ENCODE measurements at regions not wholly inside any gene's neighbourhood (a gene's known extent, or its start where the extent isn't known, plus 50 kb on each side); places are given as distances from the start of the nearest gene placed in this dataset.
"Not testable (repeated sequence)": the region's sequence is repeated elsewhere in the genome, so short reads cannot be mapped to it uniquely, and the experiment has no call there.

DNA sequence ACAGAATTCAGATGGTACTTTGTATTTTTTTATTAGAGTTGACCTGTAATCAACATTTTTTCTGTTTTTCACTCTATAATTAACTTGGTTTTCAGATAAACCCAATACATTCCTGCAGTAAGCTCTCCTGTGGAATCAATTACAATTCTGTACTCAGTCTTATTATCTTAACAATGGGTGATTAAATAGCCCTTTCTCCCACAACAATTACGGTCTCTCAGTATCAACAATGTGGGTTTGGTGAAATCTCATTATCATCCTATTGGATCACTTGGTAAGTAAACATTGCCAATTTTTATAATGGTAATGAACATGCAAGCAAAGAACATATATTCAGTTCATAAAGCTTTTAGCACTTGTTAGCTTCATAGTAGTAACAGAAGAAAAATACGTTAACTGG is 438.9 kb upstream of the EPHA7 start:
- WGBS, 2 donors, result 90 to 91% methylated on average over 2 of the region's 2 CpGs
- Histone ChIP-seq H3K4me1 (no peaks in the 10 kb centered on the region), H3K27me3 (no peaks in the 10 kb centered on the region), H3K36me3 (no peaks in the 10 kb centered on the region), H3K4me3 (no peak overlapping the region), H3K9me3 (peaks cover 0 to 8% (median 2%) of the 10 kb centered on the region in 4 donors), H3K27ac (no peak overlapping the region)
- DNase-seq (ENCODE audit: low spot score in 2 of 2), result no peak
- TF ChIP-seq EP300 (IDR thresholded peaks at IDR 0.05) (no peak), POLR2A (IDR thresholded peaks at IDR 0.05) (no peak)
- TF ChIP-seq, protein P1, sequence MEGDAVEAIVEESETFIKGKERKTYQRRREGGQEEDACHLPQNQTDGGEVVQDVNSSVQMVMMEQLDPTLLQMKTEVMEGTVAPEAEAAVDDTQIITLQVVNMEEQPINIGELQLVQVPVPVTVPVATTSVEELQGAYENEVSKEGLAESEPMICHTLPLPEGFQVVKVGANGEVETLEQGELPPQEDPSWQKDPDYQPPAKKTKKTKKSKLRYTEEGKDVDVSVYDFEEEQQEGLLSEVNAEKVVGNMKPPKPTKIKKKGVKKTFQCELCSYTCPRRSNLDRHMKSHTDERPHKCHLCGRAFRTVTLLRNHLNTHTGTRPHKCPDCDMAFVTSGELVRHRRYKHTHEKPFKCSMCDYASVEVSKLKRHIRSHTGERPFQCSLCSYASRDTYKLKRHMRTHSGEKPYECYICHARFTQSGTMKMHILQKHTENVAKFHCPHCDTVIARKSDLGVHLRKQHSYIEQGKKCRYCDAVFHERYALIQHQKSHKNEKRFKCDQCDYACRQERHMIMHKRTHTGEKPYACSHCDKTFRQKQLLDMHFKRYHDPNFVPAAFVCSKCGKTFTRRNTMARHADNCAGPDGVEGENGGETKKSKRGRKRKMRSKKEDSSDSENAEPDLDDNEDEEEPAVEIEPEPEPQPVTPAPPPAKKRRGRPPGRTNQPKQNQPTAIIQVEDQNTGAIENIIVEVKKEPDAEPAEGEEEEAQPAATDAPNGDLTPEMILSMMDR (IDR thresholded peaks at IDR 0.05), result no peak

DNA sequence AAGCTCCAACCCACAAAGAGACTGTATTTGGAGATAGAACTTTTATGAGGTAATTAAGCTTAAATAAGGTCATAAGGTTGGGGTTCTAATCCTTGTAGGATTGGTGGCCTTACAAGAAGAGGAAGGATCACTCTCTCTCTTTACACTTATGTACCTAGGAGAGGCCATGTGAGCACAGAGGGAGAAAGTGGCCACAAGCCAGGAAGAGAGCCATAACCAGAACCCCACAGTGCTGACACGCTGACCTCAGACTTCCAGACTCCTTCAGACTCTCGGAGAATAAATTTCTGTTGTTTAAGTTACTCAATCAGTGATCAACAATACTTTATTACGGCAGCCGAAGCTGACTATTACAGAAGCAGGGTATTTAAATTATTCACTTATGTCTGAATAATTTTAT is 430.5 kb upstream of the EPHA7 start:
- H3K4me3 ChIP-seq, result no peak overlapping the region
- no peaks in the 10 kb centered on the region for H3K4me1 ChIP-seq
- DNase-seq (ENCODE audit: low spot score in 2 of 2), result no peak
- 37 to 39% methylated on average over 4 of the region's 4 CpGs for WGBS, 2 donors
- H3K36me3 ChIP-seq, result no peaks in the 10 kb centered on the region
- no peaks in the 10 kb centered on the region for H3K27me3 ChIP-seq
- peaks cover 0 to 4% (median 0%) of the 10 kb centered on the region in 4 donors for H3K9me3 ChIP-seq
- TF ChIP-seq POLR2A (IDR thresholded peaks at IDR 0.05) (no peak), EP300 (IDR thresholded peaks at IDR 0.05) (no peak)
- TF ChIP-seq, protein P1 (IDR thresholded peaks at IDR 0.05), result no peak
- H3K27ac ChIP-seq, result no peak overlapping the region

DNA sequence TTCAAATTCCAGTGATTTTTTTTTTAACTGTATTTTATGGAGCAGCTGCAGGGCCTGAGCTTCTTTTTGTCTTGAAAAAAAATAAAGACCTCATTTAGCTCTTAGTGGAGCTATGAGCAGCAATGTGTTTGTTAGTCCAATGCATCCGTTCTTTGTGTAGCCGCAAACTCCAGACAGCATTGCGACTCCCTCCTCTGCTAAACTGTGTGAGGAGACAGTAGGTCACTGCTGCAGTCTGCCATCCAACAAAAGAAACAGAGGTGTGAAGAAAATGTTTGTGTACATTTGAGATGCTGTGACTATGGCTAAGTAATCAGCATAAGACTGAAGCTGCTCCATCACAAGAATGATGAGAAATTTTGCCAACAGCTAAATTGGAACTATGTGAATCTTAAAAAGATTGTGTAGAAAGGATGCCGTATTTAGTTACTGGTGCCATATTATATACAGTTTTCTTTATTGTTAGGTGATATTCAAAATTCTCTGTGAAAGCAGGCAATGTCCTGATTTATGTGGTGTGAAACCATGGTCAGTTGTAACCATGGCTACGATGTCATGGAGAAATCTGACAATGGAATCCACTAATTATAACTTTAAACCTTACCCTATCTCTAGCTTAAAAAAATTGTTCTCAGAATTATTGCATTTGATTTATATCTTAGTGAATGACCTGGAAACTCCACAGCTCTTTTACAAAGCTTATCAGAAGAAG is 428.8 kb upstream of the EPHA7 start:
- H3K27ac ChIP-seq, result no peak overlapping the region
- TF ChIP-seq POLR2A (IDR thresholded peaks at IDR 0.05) (no peak), EP300 (IDR thresholded peaks at IDR 0.05) (no peak)
- TF ChIP-seq, protein P1 (IDR thresholded peaks at IDR 0.05), result no peak
- no peaks in the 10 kb centered on the region for H3K27me3 ChIP-seq
- H3K4me3 ChIP-seq, result no peak overlapping the region
- H3K9me3 ChIP-seq, result no peaks in the 10 kb centered on the region
- no peaks in the 10 kb centered on the region for H3K36me3 ChIP-seq
- 41 to 51% methylated on average over 5 of the region's 5 CpGs for WGBS, 2 donors
- no peaks in the 10 kb centered on the region for H3K4me1 ChIP-seq
- DNase-seq (ENCODE audit: low spot score in 2 of 2), result no peak

DNA sequence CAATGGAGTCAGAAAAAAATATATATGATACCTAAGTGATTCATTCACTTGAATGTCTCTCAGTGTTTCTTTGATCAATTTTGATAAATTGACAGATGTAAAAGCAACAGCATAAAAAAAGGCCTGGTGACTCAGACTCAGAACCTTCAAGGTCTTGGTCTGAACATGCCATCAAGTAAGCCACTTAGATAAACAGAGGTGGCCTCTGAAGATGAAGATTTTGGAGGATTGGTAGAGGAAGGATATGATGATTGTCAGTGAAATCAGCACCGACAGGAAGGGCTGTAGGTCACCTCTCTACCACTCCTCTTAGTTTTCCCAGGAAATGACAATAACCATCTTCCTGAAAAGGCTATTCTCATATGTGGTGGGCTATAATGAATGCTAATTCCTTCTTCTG is 422.8 kb upstream of the EPHA7 start:
- WGBS, 2 donors, result 68 to 77% methylated on average over 1 of the region's 1 CpG
- Histone ChIP-seq H3K27ac (no peak overlapping the region), H3K27me3 (no peaks in the 10 kb centered on the region), H3K9me3 (no peaks in the 10 kb centered on the region), H3K4me1 (no peaks in the 10 kb centered on the region), H3K4me3 (no peak overlapping the region), H3K36me3 (no peaks in the 10 kb centered on the region)
- TF ChIP-seq POLR2A (IDR thresholded peaks at IDR 0.05) (no peak), EP300 (IDR thresholded peaks at IDR 0.05) (no peak)
- TF ChIP-seq, protein P1 (IDR thresholded peaks at IDR 0.05), result no peak
- no peak for DNase-seq (ENCODE audit: low spot score in 2 of 2)

DNA sequence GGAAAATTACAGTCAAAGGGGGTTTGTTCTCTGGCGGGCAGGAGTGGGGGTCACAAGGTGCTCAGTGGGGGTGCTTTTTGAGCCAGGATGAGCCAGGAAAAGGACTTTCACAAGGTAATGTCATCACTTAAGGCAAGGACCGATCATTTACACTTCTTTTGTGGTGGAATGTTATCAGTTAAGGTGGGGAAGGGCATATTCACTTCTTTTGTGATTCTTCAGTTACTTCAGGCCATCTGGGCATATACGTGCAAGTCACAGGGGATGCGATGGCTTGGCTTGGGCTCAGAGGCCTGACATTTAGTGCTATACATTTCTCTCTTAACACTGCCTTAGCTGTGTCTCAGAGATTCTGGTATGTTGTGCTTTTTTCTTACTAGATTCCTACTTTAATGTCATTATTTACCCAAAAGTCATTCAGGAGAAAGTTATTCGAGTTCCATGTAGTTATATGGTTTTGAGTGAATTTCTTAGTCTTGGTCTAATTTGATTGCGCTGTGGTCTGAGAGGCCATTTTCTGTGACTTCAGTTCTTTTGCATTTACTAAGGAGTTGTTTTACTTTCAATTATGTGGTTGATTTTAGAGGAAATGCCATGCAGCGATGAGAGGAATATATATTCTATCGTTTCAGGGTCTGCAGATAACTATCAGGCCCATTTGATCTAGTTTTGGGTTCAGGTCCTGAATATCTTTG is 416.2 kb upstream of the EPHA7 start:
- 86 to 91% methylated on average over 8 of the region's 8 CpGs for WGBS, 2 donors
- DNase-seq (ENCODE audit: low spot score in 2 of 2); H3K4me1 ChIP-seq; H3K27me3 ChIP-seq; H3K9me3 ChIP-seq; H3K27ac ChIP-seq; H3K36me3 ChIP-seq; H3K4me3 ChIP-seq: not testable (repeated sequence)

DNA sequence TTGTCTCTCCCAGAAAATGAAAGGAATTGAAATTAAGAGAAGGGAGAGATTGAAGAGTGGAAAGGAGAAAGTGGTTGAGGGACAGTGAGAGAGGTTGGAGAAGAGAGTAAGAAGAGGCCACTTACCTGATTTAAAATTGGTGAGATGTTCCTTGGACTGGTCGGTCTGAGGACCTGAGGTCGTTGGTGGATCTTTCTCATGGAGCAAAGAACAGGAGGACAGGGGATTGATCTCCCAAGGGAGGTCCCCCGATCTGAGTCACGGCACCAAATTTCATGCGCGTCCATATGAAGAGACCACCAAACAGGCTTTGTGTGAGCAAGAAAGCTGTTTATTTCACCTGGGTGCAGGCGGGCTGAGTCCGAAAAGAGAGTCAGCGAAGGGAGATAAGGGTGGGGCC is 415.7 kb upstream of the EPHA7 start:
- not testable (repeated sequence) for H3K27ac ChIP-seq; H3K36me3 ChIP-seq; H3K4me1 ChIP-seq; H3K27me3 ChIP-seq; H3K4me3 ChIP-seq; DNase-seq (ENCODE audit: low spot score in 2 of 2); H3K9me3 ChIP-seq
- 81 to 86% methylated on average over 9 of the region's 9 CpGs for WGBS, 2 donors

DNA sequence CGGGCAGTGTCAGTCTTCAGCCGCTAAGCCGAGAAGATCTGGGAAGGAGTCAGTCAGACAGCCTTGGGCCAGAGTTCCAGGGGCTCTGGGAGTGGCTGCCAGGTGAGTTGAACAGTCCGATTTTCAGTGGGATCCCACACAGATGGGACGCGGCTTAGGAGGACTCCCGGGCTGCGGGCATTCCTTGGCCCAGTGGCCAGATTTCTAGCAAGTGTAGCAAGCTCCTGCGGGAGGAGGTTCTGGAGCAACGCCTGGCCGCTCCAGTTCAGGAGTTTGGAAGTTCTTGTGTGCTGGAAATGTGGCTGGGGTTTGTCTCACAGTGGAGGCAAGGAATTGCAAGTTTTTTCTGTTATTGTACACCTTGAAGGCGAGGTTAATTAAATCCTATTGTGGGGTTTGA is 414.0 kb upstream of the EPHA7 start:
- H3K27me3 ChIP-seq; H3K27ac ChIP-seq; H3K4me1 ChIP-seq; H3K36me3 ChIP-seq; H3K9me3 ChIP-seq; DNase-seq (ENCODE audit: low spot score in 2 of 2); H3K4me3 ChIP-seq: not testable (repeated sequence)
- 84 to 90% methylated on average over 6 to 8 of the region's 12 CpGs for WGBS, 2 donors

DNA sequence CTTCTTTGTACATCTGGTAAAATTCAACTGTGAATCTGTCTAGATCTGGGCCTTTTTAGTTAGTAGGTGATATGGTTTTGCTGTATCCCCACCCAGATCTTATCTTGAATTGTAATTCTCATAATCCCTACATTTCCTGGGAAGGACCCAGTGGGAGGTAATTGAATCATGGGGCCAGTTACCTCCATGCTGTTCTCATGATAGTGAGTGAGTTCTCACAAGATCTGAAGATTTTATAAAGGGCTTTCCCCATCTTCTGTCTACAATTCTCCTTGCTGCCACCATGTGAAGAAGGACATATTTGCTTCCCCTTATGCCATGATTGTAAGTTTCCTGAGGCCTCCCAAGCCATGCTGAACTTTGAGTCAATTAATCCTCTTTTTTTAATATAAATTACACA is 410.4 kb upstream of the EPHA7 start:
- not testable (repeated sequence) for DNase-seq (ENCODE audit: low spot score in 2 of 2); H3K27me3 ChIP-seq; H3K4me3 ChIP-seq

More for the DNA sequence above, 410.4 kb upstream of the EPHA7 start:
- not testable (repeated sequence) for H3K27ac ChIP-seq, H3K36me3 ChIP-seq, H3K4me1 ChIP-seq, H3K9me3 ChIP-seq

Measured in tibial nerve (tissue), 4 donors.